ENCODE measurements at regions not wholly inside any gene's neighbourhood (a gene's known extent, or its start where the extent isn't known, plus 50 kb on each side); places are given as distances from the start of the nearest gene placed in this dataset.

- Histone ChIP-seq H3K36me3 (no peaks in the 10 kb centered on the region), H3K27ac (no peak overlapping the region), H3K4me1 (peaks cover 0 to 9% of the 10 kb centered on the region in 2 donors), H3K27me3 (no peaks in the 10 kb centered on the region), H3K4me3 (no peak overlapping the region), H3K9me3 (no peaks in the 10 kb centered on the region)
- DNase-seq = no peak
- TF ChIP-seq POLR2A (IDR thresholded peaks at IDR 0.05) (no peak), CTCF (IDR thresholded peaks at IDR 0.05) (no peak)
- intact Hi-C loops (cut with DNase I; ENCODE audit: low total_unique reads) = no loop called here
Measured at GRCh38 chr12:46131732-46132469, 136.9 kb downstream of the SLC38A1 start.

GRCh38 chr12:46127656-46128055 lies 137.3 kb upstream of the SCAF11 start:
- intact Hi-C loops (cut with DNase I; ENCODE audit: low total_unique reads) = no loop called here
- H3K4me1 ChIP-seq = no peaks in the 10 kb centered on the region
- no peaks in the 10 kb centered on the region for H3K9me3 ChIP-seq
- TF ChIP-seq CTCF (IDR thresholded peaks at IDR 0.05) (no peak), POLR2A (IDR thresholded peaks at IDR 0.05) (no peak)
- H3K36me3 ChIP-seq = no peaks in the 10 kb centered on the region
- DNase-seq = no peak
- H3K4me3 ChIP-seq = no peak overlapping the region
- no peaks in the 10 kb centered on the region for H3K27me3 ChIP-seq
- no peak overlapping the region for H3K27ac ChIP-seq

- TF ChIP-seq CTCF (IDR thresholded peaks at IDR 0.05) = no peak
- no peak for TF ChIP-seq POLR2A (IDR thresholded peaks at IDR 0.05)
- H3K9me3 ChIP-seq = no peaks in the 10 kb centered on the region
- H3K4me1 ChIP-seq = no peaks in the 10 kb centered on the region
- H3K27me3 ChIP-seq = no peaks in the 10 kb centered on the region
- DNase-seq = no peak
- H3K36me3 ChIP-seq = no peaks in the 10 kb centered on the region
- intact Hi-C loops (cut with DNase I; ENCODE audit: low total_unique reads) = no loop called here
- no peak overlapping the region for H3K4me3 ChIP-seq
- H3K27ac ChIP-seq = no peak overlapping the region
Measured at GRCh38 chr12:46126050-46126727, 135.8 kb upstream of the SCAF11 start.

- peak; percentile 75 to 83 (median 79) for TF ChIP-seq CTCF (IDR thresholded peaks at IDR 0.05)
- no peak for TF ChIP-seq POLR2A (IDR thresholded peaks at IDR 0.05)
- Histone ChIP-seq H3K4me3 (peak overlapping the region in 1 of 2 donors; percentile 24), H3K36me3 (no peaks in the 10 kb centered on the region), H3K27me3 (no peaks in the 10 kb centered on the region), H3K9me3 (no peaks in the 10 kb centered on the region), H3K27ac (peak overlapping the region; percentile 37 to 54), H3K4me1 (no peaks in the 10 kb centered on the region)
- intact Hi-C loops (cut with DNase I; ENCODE audit: low total_unique reads) = no loop called here
- DNase-seq = peak; percentile 35 to 62
Measured at GRCh38 chr12:46124848-46125619, 134.7 kb upstream of the SCAF11 start.
